Suprapubic skin (tissue), 4 donors: ENCODE measurements at regions not wholly inside any gene's neighbourhood (a gene's known extent, or its start where the extent isn't known, plus 50 kb on each side); places are given as distances from the start of the nearest gene placed in this dataset.

Experiments used
- DNase-seq, 2 donors: peaks; one replicate each; pipeline ENCODE4 v3.0.0-alpha.2; 2019; ENCODE audit warnings: low spot score in 2 of 2
- H3K27ac ChIP-seq: fragments of 200-600 bp; sonication (generic); one replicate; pipeline ENCODE4 v1.5.1; 2019
- H3K27me3 ChIP-seq: fragments of 200-600 bp; sonication (generic); one replicate; pipeline ENCODE4 v1.5.1; 2019
- H3K36me3 ChIP-seq: fragments of 200-600 bp; sonication (generic); one replicate; pipeline ENCODE4 v1.5.1; 2019
- H3K4me1 ChIP-seq: fragments of 200-600 bp; sonication (generic); one replicate; pipeline ENCODE4 v1.5.1; 2019
- H3K4me3 ChIP-seq: fragments of 200-600 bp; sonication (generic); one replicate; pipeline ENCODE4 v1.5.1; 2019; ENCODE audit warnings: mild to moderate bottlenecking
- H3K9me3 ChIP-seq: fragments of 200-600 bp; sonication (generic); one replicate; pipeline ENCODE4 v1.5.1; 2019
- CTCF ChIP-seq, 2 donors: fragments of 200-600 bp in 1 of 2; fragments of 450-650 bp in 1 of 2; sonication (generic) in 1 of 2; IDR thresholded peaks; one replicate each; pipeline ENCODE4 v1.5.1; 2016 to 2019; ENCODE audit warnings: antibody characterized with exemption in 2 of 2, mild to moderate bottlenecking in 1 of 2, moderate library complexity in 1 of 2
- EP300 ChIP-seq: sonication (generic); formaldehyde crosslinking; IDR thresholded peaks from one replicate; pipeline ENCODE4 v1.6.1; 2017; ENCODE audit warnings: antibody characterized with exemption
- POLR2A ChIP-seq, 2 donors: fragments of 450-650 bp; IDR thresholded peaks; one replicate each; pipeline ENCODE4 v1.6.1; 2017; ENCODE audit warnings: antibody characterized with exemption in 2 of 2, mild to moderate bottlenecking in 2 of 2, moderate library complexity in 2 of 2
- POLR2AphosphoS5 ChIP-seq, 3 donors: sonication (generic); formaldehyde crosslinking; IDR thresholded peaks; one replicate each; pipeline ENCODE4 v1.6.1; 2017; ENCODE audit warnings: antibody characterized with exemption in 3 of 3
- WGBS: methylation state at CpG from one replicate; pipeline ENCODE4 v1.1.5; 2018; 5-methylcytosine and 5-hydroxymethylcytosine counted together

GRCh38 chr3:65048151-65048550, 360.4 kb upstream of the ADAMTS9 start:
- Histone ChIP-seq H3K27me3 (no peaks in the 10 kb centered on the region), H3K4me3 (no peak overlapping the region), H3K36me3 (no peaks in the 10 kb centered on the region), H3K4me1 (peaks cover 4% of the 10 kb centered on the region), H3K27ac (no peak overlapping the region), H3K9me3 (no peaks in the 10 kb centered on the region)
- no peak for DNase-seq
- WGBS, result 86% methylated on average over 1 of the region's 1 CpG
- TF ChIP-seq EP300 (no peak), POLR2AphosphoS5 (IDR thresholded peaks at IDR 0.05) (no peak), POLR2A (IDR thresholded peaks at IDR 0.05) (no peak), CTCF (IDR thresholded peaks at IDR 0.05) (no peak)

DNA sequence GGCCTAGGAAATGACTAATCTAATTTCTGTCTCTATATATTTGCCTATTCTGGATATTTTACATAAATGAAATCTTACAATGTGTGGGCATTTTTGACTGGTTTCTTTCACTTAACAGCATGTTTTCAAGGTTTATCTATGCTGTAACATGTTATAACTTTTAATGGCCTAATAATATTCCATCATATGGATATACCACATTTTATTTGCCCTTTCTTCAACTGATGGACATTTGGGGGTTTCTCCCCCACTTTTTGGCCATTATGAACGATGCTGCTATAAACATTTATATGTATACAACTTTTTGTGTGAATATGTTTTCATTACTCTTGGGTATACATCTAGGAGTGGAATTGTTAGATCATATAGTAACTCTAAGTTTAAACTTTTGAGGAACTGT, 357.3 kb upstream of the ADAMTS9 start:
- peaks cover 4% of the 10 kb centered on the region for H3K4me1 ChIP-seq
- no peaks in the 10 kb centered on the region for H3K36me3 ChIP-seq
- H3K27ac ChIP-seq, result no peak overlapping the region
- H3K9me3 ChIP-seq, result no peaks in the 10 kb centered on the region
- TF ChIP-seq EP300, result no peak
- TF ChIP-seq POLR2A (IDR thresholded peaks at IDR 0.05), result no peak
- no peak for TF ChIP-seq POLR2AphosphoS5 (IDR thresholded peaks at IDR 0.05)
- TF ChIP-seq CTCF (IDR thresholded peaks at IDR 0.05), result no peak
- 89% methylated on average over 1 of the region's 1 CpG for WGBS
- no peak overlapping the region for H3K4me3 ChIP-seq
- DNase-seq, result no peak
- no peaks in the 10 kb centered on the region for H3K27me3 ChIP-seq

GRCh38 chr3:65044401-65044800, 356.6 kb upstream of the ADAMTS9 start:
- Histone ChIP-seq H3K36me3 (no peaks in the 10 kb centered on the region), H3K27me3 (no peaks in the 10 kb centered on the region), H3K4me3 (no peak overlapping the region), H3K27ac (no peak overlapping the region), H3K9me3 (no peaks in the 10 kb centered on the region), H3K4me1 (peaks cover 4% of the 10 kb centered on the region)
- DNase-seq, result no peak
- 98% methylated on average over 6 of the region's 6 CpGs for WGBS
- TF ChIP-seq POLR2AphosphoS5 (IDR thresholded peaks at IDR 0.05) (no peak), CTCF (IDR thresholded peaks at IDR 0.05) (no peak), EP300 (no peak), POLR2A (IDR thresholded peaks at IDR 0.05) (no peak)

- TF ChIP-seq POLR2AphosphoS5 (IDR thresholded peaks at IDR 0.05) (no peak), POLR2A (IDR thresholded peaks at IDR 0.05) (no peak), CTCF (IDR thresholded peaks at IDR 0.05) (no peak), EP300 (no peak)
- no peak for DNase-seq
- H3K9me3 ChIP-seq, result no peaks in the 10 kb centered on the region
These were observed 354.9 kb upstream of the ADAMTS9 start for GRCh38 chr3:65042675-65043074.

GRCh38 chr3:65039754-65040210, 352.0 kb upstream of the ADAMTS9 start:
- WGBS, result 88% methylated on average over 6 of the region's 6 CpGs
- Histone ChIP-seq H3K9me3 (no peaks in the 10 kb centered on the region), H3K27me3 (no peaks in the 10 kb centered on the region), H3K27ac (no peak overlapping the region), H3K4me1 (no peaks in the 10 kb centered on the region), H3K4me3 (no peak overlapping the region), H3K36me3 (no peaks in the 10 kb centered on the region)
- TF ChIP-seq CTCF (IDR thresholded peaks at IDR 0.05), result no peak
- TF ChIP-seq POLR2A (IDR thresholded peaks at IDR 0.05), result no peak
- no peak for TF ChIP-seq POLR2AphosphoS5 (IDR thresholded peaks at IDR 0.05)
- no peak for DNase-seq

More at GRCh38 chr3:65042675-65043074, 354.9 kb upstream of the ADAMTS9 start:
- H3K36me3 ChIP-seq, result no peaks in the 10 kb centered on the region
- no peak overlapping the region for H3K4me3 ChIP-seq
- no peaks in the 10 kb centered on the region for H3K27me3 ChIP-seq
- H3K4me1 ChIP-seq, result no peaks in the 10 kb centered on the region
- H3K27ac ChIP-seq, result no peak overlapping the region
- 85% methylated on average over 3 of the region's 3 CpGs for WGBS
